Astrocyte of the spinal cord (primary cell): ENCODE measurements at regions not wholly inside any gene's neighbourhood (a gene's known extent, or its start where the extent isn't known, plus 50 kb on each side); places are given as distances from the start of the nearest gene placed in this dataset.
A peak's percentile ranks its signal among the peaks of the same experiment; 100 is the strongest.

Experiments used
- DNase-seq: peaks from one replicate; pipeline ENCODE4 v3.0.0; 2011; ENCODE audit warnings: low read depth, low spot score
- H3K4me3 ChIP-seq: 2 replicates; pipeline ENCODE4 v1.5.1; 2011; ENCODE audit warnings: low read depth, mild to moderate bottlenecking, low read length, moderate library complexity
- CTCF ChIP-seq: IDR thresholded peaks from 2 replicates; pipeline ENCODE4 v1.5.1; 2012; ENCODE audit warnings: low read depth, mild to moderate bottlenecking, low read length, inconsistent platforms
- in situ Hi-C: cut with HindIII; loops from 2 replicates; pipeline ENCODE4 v1.10.0; 2017; ENCODE audit warnings: low sequenced_read_pairs

- H3K4me3 ChIP-seq: no peak overlapping the region
- TF ChIP-seq CTCF: no peak
- no peak for DNase-seq
- in situ Hi-C loops: no loop called here
These were observed 284.7 kb upstream of the ROPN1 start for GRCh38 chr3:124276539-124277143.

GRCh38 chr3:124277144-124277890, 285.4 kb upstream of the ROPN1 start:
- no peak for TF ChIP-seq CTCF
- no peak overlapping the region for H3K4me3 ChIP-seq
- peak; percentile 24 for DNase-seq
- in situ Hi-C loops: no loop called here

GRCh38 chr3:124281453-124282316, 289.8 kb upstream of the ROPN1 start:
- no peak overlapping the region for H3K4me3 ChIP-seq
- peak; percentile 43 for DNase-seq
- in situ Hi-C loops: no loop called here
- peak; percentile 67 for TF ChIP-seq CTCF

GRCh38 chr3:124282751-124283651, 291.1 kb upstream of the ROPN1 start:
- TF ChIP-seq CTCF: no peak
- in situ Hi-C loops: no loop called here
- DNase-seq: peak; percentile 46

GRCh38 chr3:124283652-124284023, 291.7 kb upstream of the ROPN1 start:
- no peak for TF ChIP-seq CTCF
- DNase-seq: no peak
- in situ Hi-C loops: no loop called here
- H3K4me3 ChIP-seq: no peak overlapping the region

More at GRCh38 chr3:124282751-124283651, 291.1 kb upstream of the ROPN1 start:
- H3K4me3 ChIP-seq: no peak overlapping the region

- no peak for DNase-seq
- in situ Hi-C loops: no loop called here
- TF ChIP-seq CTCF: no peak
- no peak overlapping the region for H3K4me3 ChIP-seq
These were observed 297.1 kb upstream of the ROPN1 start for GRCh38 chr3:124288996-124289395.
